B cell (primary cell): ENCODE measurements at regions not wholly inside any gene's neighbourhood (a gene's known extent, or its start where the extent isn't known, plus 50 kb on each side); places are given as distances from the start of the nearest gene placed in this dataset.

Experiments used
- EZH2 ChIP-seq: IDR thresholded peaks from 2 replicates; pipeline ENCODE4 v1.6.1; 2012; ENCODE audit warnings: borderline replicate concordance, low read depth, mild to moderate bottlenecking, moderate library complexity, low read length; ENCODE audit not compliant: insufficient read depth, poor library complexity, severe bottlenecking
- TF ChIP-seq, protein P1 (sequence below): fragments of 200-600 bp; IDR thresholded peaks from one replicate; pipeline ENCODE4 v1.8.0; 2022; ENCODE audit warnings: antibody characterized with exemption, mild to moderate bottlenecking

DNA sequence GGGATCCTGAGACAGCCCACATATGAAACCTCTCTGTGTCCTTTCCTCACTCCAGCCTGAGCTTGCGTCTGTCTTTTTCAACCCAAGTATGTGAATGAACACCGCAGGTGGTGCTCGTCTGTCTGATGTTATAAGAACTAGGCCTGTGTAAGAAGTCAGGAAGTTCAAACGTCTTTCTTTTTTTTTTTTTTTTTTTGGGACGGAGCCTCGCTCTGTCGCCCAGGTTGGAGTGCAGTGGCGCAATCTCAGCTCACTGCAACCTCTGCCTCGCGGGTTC is 92.3 kb downstream of the ANKRD10 start:
- TF ChIP-seq, protein P1, sequence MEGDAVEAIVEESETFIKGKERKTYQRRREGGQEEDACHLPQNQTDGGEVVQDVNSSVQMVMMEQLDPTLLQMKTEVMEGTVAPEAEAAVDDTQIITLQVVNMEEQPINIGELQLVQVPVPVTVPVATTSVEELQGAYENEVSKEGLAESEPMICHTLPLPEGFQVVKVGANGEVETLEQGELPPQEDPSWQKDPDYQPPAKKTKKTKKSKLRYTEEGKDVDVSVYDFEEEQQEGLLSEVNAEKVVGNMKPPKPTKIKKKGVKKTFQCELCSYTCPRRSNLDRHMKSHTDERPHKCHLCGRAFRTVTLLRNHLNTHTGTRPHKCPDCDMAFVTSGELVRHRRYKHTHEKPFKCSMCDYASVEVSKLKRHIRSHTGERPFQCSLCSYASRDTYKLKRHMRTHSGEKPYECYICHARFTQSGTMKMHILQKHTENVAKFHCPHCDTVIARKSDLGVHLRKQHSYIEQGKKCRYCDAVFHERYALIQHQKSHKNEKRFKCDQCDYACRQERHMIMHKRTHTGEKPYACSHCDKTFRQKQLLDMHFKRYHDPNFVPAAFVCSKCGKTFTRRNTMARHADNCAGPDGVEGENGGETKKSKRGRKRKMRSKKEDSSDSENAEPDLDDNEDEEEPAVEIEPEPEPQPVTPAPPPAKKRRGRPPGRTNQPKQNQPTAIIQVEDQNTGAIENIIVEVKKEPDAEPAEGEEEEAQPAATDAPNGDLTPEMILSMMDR, result no peak
- TF ChIP-seq EZH2, result no peak
